ENCODE measurements at regions not wholly inside any gene's neighbourhood (a gene's known extent, or its start where the extent isn't known, plus 50 kb on each side); places are given as distances from the start of the nearest gene placed in this dataset.

- no peak overlapping the region for H3K4me3 ChIP-seq (ENCODE audit: insufficient read depth, low read depth, low read length)
- H3K27me3 ChIP-seq (ENCODE audit: control insufficient read depth, insufficient read depth, low read length), result no peaks in the 10 kb centered on the region
- H3K36me3 ChIP-seq (replicated peaks; ENCODE audit: control insufficient read depth, insufficient read depth, low read length), result no peaks in the 10 kb centered on the region
- DNase-seq, result no peak
Measured at GRCh38 chr21:16307256-16307655, 577.5 kb downstream of the USP25 start.

GRCh38 chr21:16308269-16308668 is 578.5 kb downstream of the USP25 start:
- H3K4me3 ChIP-seq (ENCODE audit: insufficient read depth, low read depth, low read length), result no peak overlapping the region
- no peak for DNase-seq
- no peaks in the 10 kb centered on the region for H3K36me3 ChIP-seq (replicated peaks; ENCODE audit: control insufficient read depth, insufficient read depth, low read length)
- H3K27me3 ChIP-seq (ENCODE audit: control insufficient read depth, insufficient read depth, low read length), result no peaks in the 10 kb centered on the region

- Histone ChIP-seq H3K4me3 (ENCODE audit: insufficient read depth, low read depth, low read length) (no peak overlapping the region), H3K36me3 (replicated peaks; ENCODE audit: control insufficient read depth, insufficient read depth, low read length) (no peaks in the 10 kb centered on the region), H3K27me3 (ENCODE audit: control insufficient read depth, insufficient read depth, low read length) (no peaks in the 10 kb centered on the region)
- DNase-seq, result no peak
Measured at GRCh38 chr21:16309250-16309971, 579.6 kb downstream of the USP25 start.

- Histone ChIP-seq H3K4me3 (ENCODE audit: insufficient read depth, low read depth, low read length) (no peak overlapping the region), H3K27me3 (ENCODE audit: control insufficient read depth, insufficient read depth, low read length) (no peaks in the 10 kb centered on the region), H3K36me3 (replicated peaks; ENCODE audit: control insufficient read depth, insufficient read depth, low read length) (no peaks in the 10 kb centered on the region)
- DNase-seq, result no peak
Measured at GRCh38 chr21:16310176-16310575, 580.4 kb downstream of the USP25 start.

GRCh38 chr21:16311229-16311628 is 581.4 kb downstream of the USP25 start:
- Histone ChIP-seq H3K27me3 (ENCODE audit: control insufficient read depth, insufficient read depth, low read length) (no peaks in the 10 kb centered on the region), H3K36me3 (replicated peaks; ENCODE audit: control insufficient read depth, insufficient read depth, low read length) (no peaks in the 10 kb centered on the region), H3K4me3 (ENCODE audit: insufficient read depth, low read depth, low read length) (no peak overlapping the region)
- DNase-seq, result no peak

GRCh38 chr21:16312321-16312720 is 582.5 kb downstream of the USP25 start:
- H3K36me3 ChIP-seq (replicated peaks; ENCODE audit: control insufficient read depth, insufficient read depth, low read length), result no peaks in the 10 kb centered on the region
- no peak overlapping the region for H3K4me3 ChIP-seq (ENCODE audit: insufficient read depth, low read depth, low read length)
- H3K27me3 ChIP-seq (ENCODE audit: control insufficient read depth, insufficient read depth, low read length), result no peaks in the 10 kb centered on the region
- no peak for DNase-seq

GRCh38 chr21:16315223-16315622 is 585.4 kb downstream of the USP25 start:
- DNase-seq, result no peak
- Histone ChIP-seq H3K27me3 (ENCODE audit: control insufficient read depth, insufficient read depth, low read length) (no peaks in the 10 kb centered on the region), H3K36me3 (replicated peaks; ENCODE audit: control insufficient read depth, insufficient read depth, low read length) (no peaks in the 10 kb centered on the region), H3K4me3 (ENCODE audit: insufficient read depth, low read depth, low read length) (no peak overlapping the region)

- H3K27me3 ChIP-seq (ENCODE audit: control insufficient read depth, insufficient read depth, low read length), result no peaks in the 10 kb centered on the region
- H3K4me3 ChIP-seq (ENCODE audit: insufficient read depth, low read depth, low read length), result no peak overlapping the region
- H3K36me3 ChIP-seq (replicated peaks; ENCODE audit: control insufficient read depth, insufficient read depth, low read length), result no peaks in the 10 kb centered on the region
- no peak for DNase-seq
Measured at GRCh38 chr21:16318651-16319300, 589.0 kb downstream of the USP25 start.

GRCh38 chr21:16320110-16320509 is 590.3 kb downstream of the USP25 start:
- no peak for DNase-seq
- H3K36me3 ChIP-seq (replicated peaks; ENCODE audit: control insufficient read depth, insufficient read depth, low read length), result no peaks in the 10 kb centered on the region
- H3K27me3 ChIP-seq (ENCODE audit: control insufficient read depth, insufficient read depth, low read length), result no peaks in the 10 kb centered on the region
- H3K4me3 ChIP-seq (ENCODE audit: insufficient read depth, low read depth, low read length), result no peak overlapping the region

- H3K4me3 ChIP-seq (ENCODE audit: insufficient read depth, low read depth, low read length), result no peak overlapping the region
- no peaks in the 10 kb centered on the region for H3K36me3 ChIP-seq (replicated peaks; ENCODE audit: control insufficient read depth, insufficient read depth, low read length)
- DNase-seq, result no peak
- no peaks in the 10 kb centered on the region for H3K27me3 ChIP-seq (ENCODE audit: control insufficient read depth, insufficient read depth, low read length)
Measured at GRCh38 chr21:16322454-16322853, 592.7 kb downstream of the USP25 start.

GRCh38 chr21:16323596-16323995 is 593.8 kb downstream of the USP25 start:
- no peak overlapping the region for H3K4me3 ChIP-seq (ENCODE audit: insufficient read depth, low read depth, low read length)
- no peaks in the 10 kb centered on the region for H3K36me3 ChIP-seq (replicated peaks; ENCODE audit: control insufficient read depth, insufficient read depth, low read length)
- DNase-seq, result no peak
- H3K27me3 ChIP-seq (ENCODE audit: control insufficient read depth, insufficient read depth, low read length), result no peaks in the 10 kb centered on the region

- DNase-seq, result no peak
- no peaks in the 10 kb centered on the region for H3K27me3 ChIP-seq (ENCODE audit: control insufficient read depth, insufficient read depth, low read length)
Measured at GRCh38 chr21:16324630-16325029, 594.8 kb downstream of the USP25 start.

GRCh38 chr21:16330082-16330907 is 600.5 kb downstream of the USP25 start:
- no peak for DNase-seq
- Histone ChIP-seq H3K36me3 (replicated peaks; ENCODE audit: control insufficient read depth, insufficient read depth, low read length) (no peaks in the 10 kb centered on the region), H3K4me3 (ENCODE audit: insufficient read depth, low read depth, low read length) (no peak overlapping the region), H3K27me3 (ENCODE audit: control insufficient read depth, insufficient read depth, low read length) (no peaks in the 10 kb centered on the region)

More at GRCh38 chr21:16324630-16325029, 594.8 kb downstream of the USP25 start:
- Histone ChIP-seq H3K4me3 (ENCODE audit: insufficient read depth, low read depth, low read length) (no peak overlapping the region), H3K36me3 (replicated peaks; ENCODE audit: control insufficient read depth, insufficient read depth, low read length) (no peaks in the 10 kb centered on the region)

- no peak overlapping the region for H3K4me3 ChIP-seq (ENCODE audit: insufficient read depth, low read depth, low read length)
- H3K27me3 ChIP-seq (ENCODE audit: control insufficient read depth, insufficient read depth, low read length), result no peaks in the 10 kb centered on the region
- no peaks in the 10 kb centered on the region for H3K36me3 ChIP-seq (replicated peaks; ENCODE audit: control insufficient read depth, insufficient read depth, low read length)
- DNase-seq, result no peak
Measured at GRCh38 chr21:16330908-16331268, 601.1 kb downstream of the USP25 start.

- H3K4me3 ChIP-seq (ENCODE audit: insufficient read depth, low read depth, low read length), result no peak overlapping the region
Measured at GRCh38 chr21:16337266-16337665, 607.5 kb downstream of the USP25 start.

More at GRCh38 chr21:16337266-16337665, 607.5 kb downstream of the USP25 start:
- no peak for DNase-seq
- Histone ChIP-seq H3K27me3 (ENCODE audit: control insufficient read depth, insufficient read depth, low read length) (no peaks in the 10 kb centered on the region), H3K36me3 (replicated peaks; ENCODE audit: control insufficient read depth, insufficient read depth, low read length) (no peaks in the 10 kb centered on the region)

All from H7 (cell line).